ENCODE measurements at regions not wholly inside any gene's neighbourhood (a gene's known extent, or its start where the extent isn't known, plus 50 kb on each side); places are given as distances from the start of the nearest gene placed in this dataset.

GRCh38 chr14:46325157-46325556 lies 326.4 kb downstream of the RPL10L start:
- TF ChIP-seq CTCF (IDR thresholded peaks at IDR 0.05) (no peak), POLR2A (IDR thresholded peaks at IDR 0.05) (no peak)
